Pancreas (tissue), 10 donors: ENCODE measurements at regions not wholly inside any gene's neighbourhood (a gene's known extent, or its start where the extent isn't known, plus 50 kb on each side); places are given as distances from the start of the nearest gene placed in this dataset.

Source experiments
- ATAC-seq, 4 donors: fragments of 200-7000 bp; cut with Tn5 transposase; one replicate each; pipeline versions ENCODE4 v1.8.0 to v1.9.1; 2020; ENCODE audit warnings: mild to moderate bottlenecking in 4 of 4, moderate library complexity in 4 of 4
- DNase-seq, 6 donors: peaks; one replicate each; pipeline ENCODE4 v3.0.0-alpha.2; 2020
- FAIRE-seq: peaks from 2 replicates; lab custom pipeline; 2012; peaks lifted over from hg19 to GRCh38; lab: Jason Lieb, UNC
- H3K27ac ChIP-seq, 4 donors: fragments of 200-600 bp; sonication (generic); 1 replicate in 3 of 4; 2 replicates in 1 of 4; pipeline versions ENCODE4 v1.5.0 to v1.8.0; 2020
- H3K27me3 ChIP-seq, 4 donors: fragments of 200-600 bp; one replicate each; pipeline ENCODE4 v1.8.0; 2021
- H3K36me3 ChIP-seq, 3 donors: fragments of 200-600 bp; sonication (generic) in 1 of 3; one replicate each; pipeline versions ENCODE4 v1.5.0 to v1.8.0; 2020 to 2021
- H3K4me1 ChIP-seq, 3 donors: fragments of 200-600 bp; one replicate each; pipeline ENCODE4 v1.8.0; 2021
- H3K4me3 ChIP-seq, 4 donors: fragments of 200-600 bp; sonication (generic) in 2 of 4; one replicate each; pipeline versions ENCODE4 v1.5.0 to v1.8.0; 2020 to 2021
- H3K9me3 ChIP-seq, 4 donors: fragments of 200-600 bp; one replicate each; pipeline ENCODE4 v1.8.0; 2021
- CTCF ChIP-seq, 4 donors: fragments of 200-600 bp; sonication (generic) in 3 of 4; IDR thresholded peaks; one replicate each; pipeline versions ENCODE4 v1.5.0 to v1.8.0; 2021; ENCODE audit warnings: antibody characterized with exemption in 4 of 4
- WGBS, 2 donors: extraction: QIAGEN DNeasy Blood & Tissue Kit; methylation state at CpG; one replicate each; pipeline ENCODE4 v1.1.7; 2013; 5-methylcytosine and 5-hydroxymethylcytosine counted together
- intact Hi-C, 3 donors: fragments of 100-400 bp; cut with DNase I; formaldehyde crosslinking; loops; one replicate each; pipeline versions ENCODE4 v1.11.1 to v1.14.2; 2022
- donor health status: healthy with polysubstance abuse.
- donor health status: DM: no; HTN: no; CAD: no; lungs with moderate emphysema.
- donor health status: DM: no; HTN: no; CAD: no.
- donor health status: control.
- donor health status: control.
- donor health status: Bipolar disorder and iron deficiency.
- donor health status: DM: yes; HTN: yes; CAD: no.
- donor health status: DM: no; HTN: no; CAD: no.
- donor health status: DM: no; HTN: no; CAD: no.
- donor health status: DM: yes; HTN: yes; CAD: no.

- no peaks in the 10 kb centered on the region for H3K9me3 ChIP-seq
- intact Hi-C loops = loop anchor here in 1 of 3 donors (5.0 kb wide), 1 partner anchor 658 kb away; the partner anchor contains the start of gene SHH
- no peak overlapping the region for H3K27ac ChIP-seq
- TF ChIP-seq CTCF (IDR thresholded peaks at IDR 0.05) = no peak
- H3K4me1 ChIP-seq = no peaks in the 10 kb centered on the region
- FAIRE-seq (no peak), ATAC-seq (no peak), DNase-seq (no peak)
- H3K36me3 ChIP-seq = no peaks in the 10 kb centered on the region
- H3K27me3 ChIP-seq = no peaks in the 10 kb centered on the region
- no peak overlapping the region for H3K4me3 ChIP-seq
- 93 to 95% methylated on average over 32 of the region's 32 CpGs for WGBS, 2 donors
Measured at GRCh38 chr7:156470399-156471320, 169.9 kb upstream of the RNF32 start.

- WGBS, 2 donors = 65 to 74% methylated on average over 11 of the region's 11 CpGs
- no peak for FAIRE-seq
Measured at GRCh38 chr7:156466955-156467625, 173.5 kb upstream of the RNF32 start.

GRCh38 chr7:156466272-156466671, 174.3 kb upstream of the RNF32 start:
- Histone ChIP-seq H3K27me3 (no peaks in the 10 kb centered on the region), H3K27ac (no peak overlapping the region), H3K9me3 (no peaks in the 10 kb centered on the region), H3K36me3 (no peaks in the 10 kb centered on the region), H3K4me1 (no peaks in the 10 kb centered on the region), H3K4me3 (no peak overlapping the region)
- FAIRE-seq = no peak
- WGBS, 2 donors = 26 to 36% methylated on average over 13 of the region's 13 CpGs
- DNase-seq = no peak
- intact Hi-C loops = loop anchor here in 1 of 3 donors (10.0 kb wide), 1 partner anchor 641 kb away; no protein-coding TSS in a partner anchor
- no peak for ATAC-seq
- no peak for TF ChIP-seq CTCF (IDR thresholded peaks at IDR 0.05)

More at GRCh38 chr7:156466955-156467625, 173.5 kb upstream of the RNF32 start:
- H3K27me3 ChIP-seq = no peaks in the 10 kb centered on the region
- H3K36me3 ChIP-seq = no peaks in the 10 kb centered on the region
- no peaks in the 10 kb centered on the region for H3K9me3 ChIP-seq
- intact Hi-C loops = loop anchor here in 1 of 3 donors (10.0 kb wide), 1 partner anchor 642 kb away; no protein-coding TSS in a partner anchor
- no peak overlapping the region for H3K4me3 ChIP-seq
- no peak overlapping the region for H3K27ac ChIP-seq
- ATAC-seq (no peak), DNase-seq (no peak)
- TF ChIP-seq CTCF (IDR thresholded peaks at IDR 0.05) = no peak
- no peaks in the 10 kb centered on the region for H3K4me1 ChIP-seq

DNA sequence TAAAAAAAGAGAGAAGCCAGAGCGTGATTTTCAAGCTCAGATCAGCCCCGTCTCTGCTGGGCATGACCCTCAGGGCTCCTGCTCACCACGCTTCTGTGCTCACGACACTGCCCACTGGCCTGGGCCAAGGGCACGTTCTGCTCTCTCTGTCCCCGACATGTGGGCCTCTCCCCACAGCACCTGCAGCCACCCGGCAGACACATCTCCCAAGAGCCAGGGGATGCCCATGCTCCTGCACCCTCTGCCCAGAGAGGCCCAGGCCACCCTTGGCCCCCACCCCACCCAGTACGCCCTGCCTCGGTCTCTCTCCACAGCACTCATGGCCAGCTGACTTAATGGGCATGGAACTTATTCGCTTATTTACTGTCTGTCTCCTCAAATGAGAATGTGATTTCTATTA, 175.4 kb upstream of the RNF32 start:
- intact Hi-C loops = loop anchor here in 1 of 3 donors (10.0 kb wide), 1 partner anchor 640 kb away; no protein-coding TSS in a partner anchor
- FAIRE-seq = no peak
- no peak for TF ChIP-seq CTCF (IDR thresholded peaks at IDR 0.05)
- H3K36me3 ChIP-seq = no peaks in the 10 kb centered on the region
- H3K27me3 ChIP-seq = no peaks in the 10 kb centered on the region
- H3K27ac ChIP-seq = no peak overlapping the region
- no peaks in the 10 kb centered on the region for H3K4me1 ChIP-seq
- DNase-seq = no peak
- no peak for ATAC-seq
- WGBS, 2 donors = 76 to 87% methylated on average over 10 of the region's 10 CpGs
- H3K9me3 ChIP-seq = no peaks in the 10 kb centered on the region
- H3K4me3 ChIP-seq = no peak overlapping the region
